ENCODE measurements at regions not wholly inside any gene's neighbourhood (a gene's known extent, or its start where the extent isn't known, plus 50 kb on each side); places are given as distances from the start of the nearest gene placed in this dataset.

- TF ChIP-seq CTCF (IDR thresholded peaks at IDR 0.05) = no peak
- Histone ChIP-seq H3K9me3 (no peaks in the 10 kb centered on the region), H3K4me1 (no peaks in the 10 kb centered on the region), H3K4me3 (no peak overlapping the region), H3K27ac (no peak overlapping the region), H3K27me3 (ENCODE audit: low read depth) (no peaks in the 10 kb centered on the region), H3K36me3 (no peaks in the 10 kb centered on the region)
- intact Hi-C loops (cut with DNase I) = no loop called here
- ATAC-seq (no peak), DNase-seq (no peak)
Observed at GRCh38 chr6:91340896-91341395, 754.1 kb upstream of the MAP3K7 start.

- intact Hi-C loops (cut with DNase I) = no loop called here
- Histone ChIP-seq H3K27ac (no peak overlapping the region), H3K4me1 (no peaks in the 10 kb centered on the region), H3K27me3 (ENCODE audit: low read depth) (no peaks in the 10 kb centered on the region), H3K36me3 (no peaks in the 10 kb centered on the region), H3K4me3 (no peak overlapping the region), H3K9me3 (no peaks in the 10 kb centered on the region)
- ATAC-seq (no peak), DNase-seq (no peak)
- TF ChIP-seq CTCF (IDR thresholded peaks at IDR 0.05) = no peak
Observed at GRCh38 chr6:91337967-91338366, 751.1 kb upstream of the MAP3K7 start.

- Histone ChIP-seq H3K9me3 (no peaks in the 10 kb centered on the region), H3K4me3 (no peak overlapping the region), H3K27ac (no peak overlapping the region), H3K36me3 (no peaks in the 10 kb centered on the region), H3K27me3 (ENCODE audit: low read depth) (no peaks in the 10 kb centered on the region), H3K4me1 (no peaks in the 10 kb centered on the region)
- TF ChIP-seq CTCF (IDR thresholded peaks at IDR 0.05) = no peak
- ATAC-seq (no peak), DNase-seq (no peak)
- intact Hi-C loops (cut with DNase I) = no loop called here
Observed at GRCh38 chr6:91330896-91331295, 744.0 kb upstream of the MAP3K7 start.

- DNase-seq = no peak
- ATAC-seq = no peak
- no peak overlapping the region for H3K27ac ChIP-seq
- intact Hi-C loops (cut with DNase I) = no loop called here
- no peaks in the 10 kb centered on the region for H3K4me1 ChIP-seq
- no peak overlapping the region for H3K4me3 ChIP-seq
- no peak for TF ChIP-seq CTCF (IDR thresholded peaks at IDR 0.05)
- no peaks in the 10 kb centered on the region for H3K27me3 ChIP-seq (ENCODE audit: low read depth)
- H3K9me3 ChIP-seq = no peaks in the 10 kb centered on the region
- no peaks in the 10 kb centered on the region for H3K36me3 ChIP-seq
Observed at GRCh38 chr6:91328241-91328640, 741.4 kb upstream of the MAP3K7 start.

GRCh38 chr6:91324711-91325110 lies 737.8 kb upstream of the MAP3K7 start:
- ATAC-seq = no peak
- TF ChIP-seq CTCF (IDR thresholded peaks at IDR 0.05) = no peak

GRCh38 chr6:91317984-91318383 lies 731.1 kb upstream of the MAP3K7 start:
- Histone ChIP-seq H3K27me3 (ENCODE audit: low read depth) (no peaks in the 10 kb centered on the region), H3K4me3 (no peak overlapping the region), H3K4me1 (no peaks in the 10 kb centered on the region), H3K36me3 (no peaks in the 10 kb centered on the region), H3K9me3 (no peaks in the 10 kb centered on the region), H3K27ac (no peak overlapping the region)
- no peak for TF ChIP-seq CTCF (IDR thresholded peaks at IDR 0.05)
- ATAC-seq (no peak), DNase-seq (no peak)
- intact Hi-C loops (cut with DNase I) = no loop called here

More at GRCh38 chr6:91324711-91325110, 737.8 kb upstream of the MAP3K7 start:
- Histone ChIP-seq H3K27ac (no peak overlapping the region), H3K36me3 (no peaks in the 10 kb centered on the region), H3K4me1 (no peaks in the 10 kb centered on the region), H3K9me3 (no peaks in the 10 kb centered on the region), H3K27me3 (ENCODE audit: low read depth) (no peaks in the 10 kb centered on the region), H3K4me3 (no peak overlapping the region)
- intact Hi-C loops (cut with DNase I) = no loop called here
- no peak for DNase-seq

All from lower lobe of right lung (tissue), 2 donors.